ENCODE measurements at regions not wholly inside any gene's neighbourhood (a gene's known extent, or its start where the extent isn't known, plus 50 kb on each side); places are given as distances from the start of the nearest gene placed in this dataset.

DNA sequence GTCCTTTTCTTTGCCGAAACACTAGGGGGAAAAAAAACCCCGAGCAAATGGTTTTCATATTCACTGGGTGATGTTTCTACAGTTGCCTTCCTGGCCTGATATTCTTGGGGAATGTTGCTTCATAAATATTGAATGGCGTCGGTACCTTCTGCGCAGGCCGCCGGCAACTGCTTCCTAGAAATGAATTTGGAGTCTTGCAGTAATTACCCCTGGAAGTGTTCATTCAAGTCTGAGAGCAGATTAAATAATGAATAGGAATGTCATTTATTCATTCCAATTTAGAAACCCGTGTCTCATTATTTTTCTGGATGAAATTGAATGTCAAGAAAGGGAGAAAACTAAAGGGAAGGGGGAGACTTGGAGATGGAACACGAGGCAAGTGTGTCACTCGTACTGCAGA is 179.4 kb upstream of the KCNG1 start:
- ATAC-seq (no peak), FAIRE-seq (no peak), DNase-seq (ENCODE audit: extremely low read depth in 1 of 4, low spot score in 3 of 4) (no peak)
- intact Hi-C loops (cut with micrococcal nuclease): no loop called here
- ChIA-PET POLR2A (no interaction called here), CTCF (ENCODE audit: low intra/inter-chr PET ratio) (no interaction called here)
- no peak overlapping the region for H3K9ac ChIP-seq (ENCODE audit: insufficient read depth in 1 of 2, low read depth in 2 of 2, low read length in 2 of 2)
- no peak overlapping the region for H2AFZ ChIP-seq (ENCODE audit: low read depth, low read length)
- WGBS (ENCODE audit: insufficient coverage, low coverage, missing lambda C conversion rate): 0% methylated on average over 10 of the region's 10 CpGs
- H3K27me3 ChIP-seq (ENCODE audit: control insufficient read depth in 2 of 2, insufficient read depth in 2 of 2, low read length in 2 of 2): peaks cover 5 to 24% of the 10 kb centered on the region in 2 experiments; a peak in 3 of 5 replicates
- H3K4me1 ChIP-seq (replicated peaks in 1 of 2; ENCODE audit: control insufficient read depth in 2 of 2, insufficient read depth in 2 of 2, low read length in 2 of 2): no peaks in the 10 kb centered on the region
- no peak overlapping the region for H3K27ac ChIP-seq (ENCODE audit: extremely low read depth, low read depth, low read length)
- no peaks in the 10 kb centered on the region for H3K36me3 ChIP-seq (ENCODE audit: control insufficient read depth, insufficient read depth, low read length)
- no peaks in the 10 kb centered on the region for H3K9me1 ChIP-seq (ENCODE audit: control insufficient read depth, insufficient read depth, low read length)
- TF ChIP-seq TFAM (CRISPR knock-in tag; conservative IDR thresholded peaks at IDR 0.05) (no peak), ZNF347 (CRISPR knock-in tag; IDR thresholded peaks at IDR 0.05; ENCODE audit: low read depth) (no peak), HNRNPL (IDR thresholded peaks at IDR 0.05; ENCODE audit: low read depth, low read length) (no peak), DPF2 (IDR thresholded peaks at IDR 0.05) (no peak), HNRNPK (IDR thresholded peaks at IDR 0.05; ENCODE audit: low read depth, low read length, poor library complexity, severe bottlenecking) (no peak), NCOA6 (IDR thresholded peaks at IDR 0.05) (no peak), HDAC2 (IDR thresholded peaks at IDR 0.05) (no peak), MYC (IDR thresholded peaks at IDR 0.05; ENCODE audit: low read depth, low read length) (no peak), MYC (CRISPR knock-in tag; IDR thresholded peaks at IDR 0.05; ENCODE audit: borderline replicate concordance, low read depth) (no peak), HMGN3 (IDR thresholded peaks at IDR 0.05; ENCODE audit: borderline replicate concordance, extremely low read depth, insufficient read length, low read depth, low read length) (no peak), SMARCC2 (IDR thresholded peaks at IDR 0.05; ENCODE audit: low read depth) (no peak), ETV5 (CRISPR knock-in tag; IDR thresholded peaks at IDR 0.05; ENCODE audit: low read depth) (no peak), NCOA4 (IDR thresholded peaks at IDR 0.05; ENCODE audit: partially characterized antibody) (no peak), BCL6 (CRISPR knock-in tag; IDR thresholded peaks at IDR 0.05) (no peak), MAFG (tag; conservative IDR thresholded peaks at IDR 0.05) (no peak), ZBED1 (IDR thresholded peaks at IDR 0.05) (no peak), BRD9 (IDR thresholded peaks at IDR 0.05; ENCODE audit: low read depth, partially characterized antibody) (no peak)
- TF ChIP-seq, protein P1, sequence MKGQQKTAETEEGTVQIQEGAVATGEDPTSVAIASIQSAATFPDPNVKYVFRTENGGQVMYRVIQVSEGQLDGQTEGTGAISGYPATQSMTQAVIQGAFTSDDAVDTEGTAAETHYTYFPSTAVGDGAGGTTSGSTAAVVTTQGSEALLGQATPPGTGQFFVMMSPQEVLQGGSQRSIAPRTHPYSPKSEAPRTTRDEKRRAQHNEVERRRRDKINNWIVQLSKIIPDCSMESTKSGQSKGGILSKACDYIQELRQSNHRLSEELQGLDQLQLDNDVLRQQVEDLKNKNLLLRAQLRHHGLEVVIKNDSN (CRISPR knock-in tag; IDR thresholded peaks at IDR 0.05): no peak
- TF ChIP-seq, protein P2, sequence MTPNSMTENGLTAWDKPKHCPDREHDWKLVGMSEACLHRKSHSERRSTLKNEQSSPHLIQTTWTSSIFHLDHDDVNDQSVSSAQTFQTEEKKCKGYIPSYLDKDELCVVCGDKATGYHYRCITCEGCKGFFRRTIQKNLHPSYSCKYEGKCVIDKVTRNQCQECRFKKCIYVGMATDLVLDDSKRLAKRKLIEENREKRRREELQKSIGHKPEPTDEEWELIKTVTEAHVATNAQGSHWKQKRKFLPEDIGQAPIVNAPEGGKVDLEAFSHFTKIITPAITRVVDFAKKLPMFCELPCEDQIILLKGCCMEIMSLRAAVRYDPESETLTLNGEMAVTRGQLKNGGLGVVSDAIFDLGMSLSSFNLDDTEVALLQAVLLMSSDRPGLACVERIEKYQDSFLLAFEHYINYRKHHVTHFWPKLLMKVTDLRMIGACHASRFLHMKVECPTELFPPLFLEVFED (CRISPR knock-in tag; conservative IDR thresholded peaks at IDR 0.05): no peak
- TF ChIP-seq, protein P3, sequence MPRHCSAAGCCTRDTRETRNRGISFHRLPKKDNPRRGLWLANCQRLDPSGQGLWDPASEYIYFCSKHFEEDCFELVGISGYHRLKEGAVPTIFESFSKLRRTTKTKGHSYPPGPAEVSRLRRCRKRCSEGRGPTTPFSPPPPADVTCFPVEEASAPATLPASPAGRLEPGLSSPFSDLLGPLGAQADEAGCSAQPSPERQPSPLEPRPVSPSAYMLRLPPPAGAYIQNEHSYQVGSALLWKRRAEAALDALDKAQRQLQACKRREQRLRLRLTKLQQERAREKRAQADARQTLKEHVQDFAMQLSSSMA (CRISPR knock-in tag; IDR thresholded peaks at IDR 0.05): no peak
- H3K4me3 ChIP-seq: no peak overlapping the region
- H3K4me2 ChIP-seq (ENCODE audit: insufficient read depth, low read length): no peak overlapping the region
- H3K9me3 ChIP-seq (replicated peaks; ENCODE audit: control insufficient read depth, insufficient read depth, low read depth, low read length): no peaks in the 10 kb centered on the region
- no peaks in the 10 kb centered on the region for H3K79me2 ChIP-seq (ENCODE audit: control insufficient read depth, insufficient read depth, low read length)
- H4K20me1 ChIP-seq (replicated peaks; ENCODE audit: control insufficient read depth, insufficient read depth, low read length): no peaks in the 10 kb centered on the region; the same call in 1 of the 2 replicates
- BruUV-seq (replicated peaks): no TSS peak
- in situ Hi-C loops (cut with MboI): no loop called here

All from K562 (cell line).